Smooth muscle cell (in vitro differentiated cells): ENCODE measurements at regions not wholly inside any gene's neighbourhood (a gene's known extent, or its start where the extent isn't known, plus 50 kb on each side); places are given as distances from the start of the nearest gene placed in this dataset.

Experiments used
- DNase-seq: peaks from one replicate; lab custom pipeline; 2025; ENCODE audit not compliant: unreplicated experiment; lab: John Stamatoyannopoulos, UW
- H2AFZ ChIP-seq: fragments of 200-600 bp; sonication (generic); 2 replicates; pipeline ENCODE4 v1.6.0; 2016; ENCODE audit warnings: antibody characterized with exemption, low read depth, mild to moderate bottlenecking
- H3F3A ChIP-seq: fragments of 200-600 bp; sonication (generic); 2 replicates; pipeline ENCODE4 v1.6.0; 2017; ENCODE audit warnings: antibody characterized with exemption, low read depth
- H3K27ac ChIP-seq: fragments of 200-600 bp; sonication (generic); 2 replicates; pipeline ENCODE4 v1.5.1; 2016; ENCODE audit warnings: low read depth, mild to moderate bottlenecking
- H3K27me3 ChIP-seq: fragments of 200-600 bp; sonication (generic); 2 replicates; pipeline ENCODE4 v1.6.1; 2016; ENCODE audit warnings: low read depth, mild to moderate bottlenecking
- H3K36me3 ChIP-seq: fragments of 200-600 bp; sonication (generic); 2 replicates; pipeline ENCODE4 v1.5.1; 2016; ENCODE audit warnings: low read depth
- H3K4me1 ChIP-seq: fragments of 200-600 bp; sonication (generic); 2 replicates; pipeline ENCODE4 v1.5.1; 2016; ENCODE audit warnings: low read depth
- H3K4me2 ChIP-seq: fragments of 200-600 bp; sonication (generic); 2 replicates; pipeline ENCODE4 v1.6.0; 2016; ENCODE audit warnings: mild to moderate bottlenecking
- H3K4me3 ChIP-seq: fragments of 200-600 bp; sonication (generic); 2 replicates; pipeline ENCODE4 v1.5.1; 2016; ENCODE audit warnings: mild to moderate bottlenecking
- H3K79me2 ChIP-seq: fragments of 200-600 bp; sonication (generic); 2 replicates; pipeline ENCODE4 v1.6.0; 2016; ENCODE audit warnings: low read depth, mild to moderate bottlenecking
- H3K9ac ChIP-seq: fragments of 200-600 bp; sonication (generic); 2 replicates; pipeline ENCODE4 v1.6.0; 2016; ENCODE audit warnings: low read depth
- H3K9me3 ChIP-seq: fragments of 200-600 bp; sonication (generic); replicated peaks from 2 replicates; pipeline ENCODE4 v1.5.1; 2016; ENCODE audit warnings: low read depth
- H4K20me1 ChIP-seq: fragments of 200-600 bp; sonication (generic); 2 replicates; pipeline ENCODE4 v1.6.0; 2016; ENCODE audit warnings: low read depth
- CTCF ChIP-seq: fragments of 200-600 bp; sonication (generic); IDR thresholded peaks from 2 replicates; pipeline ENCODE4 v1.5.1; 2017; ENCODE audit warnings: borderline replicate concordance, mild to moderate bottlenecking, antibody characterized with exemption; ENCODE audit not compliant: insufficient read depth, poor library complexity, severe bottlenecking
- whole genome bisulfite sequencing: methylation state at CpG from one replicate; pipeline ENCODE4 v1.1.7; 2016; ENCODE audit warnings: low lambda C conversion rate; 5-methylcytosine and 5-hydroxymethylcytosine counted together

DNA sequence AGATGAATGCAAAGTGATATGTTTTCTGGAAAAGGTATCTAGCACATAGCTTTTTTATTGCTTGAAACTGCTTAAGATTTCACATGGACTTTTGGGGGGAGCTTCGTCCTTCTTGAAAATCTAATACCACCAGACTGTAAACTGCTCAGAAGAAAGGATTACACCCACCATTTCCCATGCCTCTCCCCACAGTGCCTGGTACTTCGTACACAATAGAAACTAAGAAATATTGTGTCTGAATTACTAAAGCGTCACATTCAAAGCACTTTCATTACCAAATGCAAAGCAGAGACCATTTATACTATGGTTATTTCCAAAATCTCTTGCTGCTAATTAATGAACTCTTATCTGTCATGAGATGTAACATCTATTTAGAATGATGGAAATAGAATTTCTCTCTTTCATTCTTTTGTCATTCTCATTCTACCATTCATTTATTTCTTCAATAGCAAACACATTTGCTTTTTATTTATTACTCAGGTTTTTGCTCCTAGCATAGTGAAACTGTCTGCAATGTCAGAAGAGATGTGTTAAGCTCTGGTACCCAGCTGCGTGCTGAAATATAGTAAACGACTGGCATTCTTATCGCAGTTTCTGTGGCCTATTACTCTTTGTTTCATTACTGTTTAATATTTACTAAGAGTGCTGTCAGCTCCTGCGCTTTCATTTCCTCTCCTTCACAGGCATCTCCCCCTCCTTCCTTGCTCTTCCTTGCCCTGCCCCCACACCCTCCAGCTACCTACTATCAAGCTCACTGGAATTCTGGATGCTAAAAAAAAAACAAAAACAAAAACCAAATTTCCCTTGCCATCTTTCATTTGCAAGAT, 51.4 kb upstream of the RAPGEF2 start:
- Histone ChIP-seq H3K9ac (no peak overlapping the region), H3K27ac (no peak overlapping the region), H3K4me3 (no peak overlapping the region), H3K79me2 (no peaks in the 10 kb centered on the region), H3F3A (peaks cover 4% of the 10 kb centered on the region), H3K4me1 (peaks cover 16% of the 10 kb centered on the region), H3K9me3 (no peaks in the 10 kb centered on the region), H3K36me3 (no peaks in the 10 kb centered on the region), H3K27me3 (no peaks in the 10 kb centered on the region), H3K4me2 (no peak overlapping the region), H2AFZ (no peak overlapping the region), H4K20me1 (no peaks in the 10 kb centered on the region)
- TF ChIP-seq CTCF: no peak
- WGBS: 48% methylated on average over 7 of the region's 7 CpGs
- DNase-seq: no peak

GRCh38 chr4:159052315-159052714, 50.6 kb upstream of the RAPGEF2 start:
- Histone ChIP-seq H3K9me3 (no peaks in the 10 kb centered on the region), H3K27me3 (no peaks in the 10 kb centered on the region), H3K27ac (no peak overlapping the region), H3K4me3 (no peak overlapping the region), H2AFZ (no peak overlapping the region), H3K4me1 (peaks cover 16% of the 10 kb centered on the region), H3F3A (peaks cover 4% of the 10 kb centered on the region), H4K20me1 (no peaks in the 10 kb centered on the region), H3K9ac (no peak overlapping the region), H3K36me3 (no peaks in the 10 kb centered on the region), H3K4me2 (no peak overlapping the region), H3K79me2 (no peaks in the 10 kb centered on the region)
- WGBS: 86% methylated on average over 6 of the region's 6 CpGs
- DNase-seq: no peak
- TF ChIP-seq CTCF: no peak
